NCI-H2196 treated with DMSO at 0.1 percent for 48 hours (cell line): ENCODE measurements at regions not wholly inside any gene's neighbourhood (a gene's known extent, or its start where the extent isn't known, plus 50 kb on each side); places are given as distances from the start of the nearest gene placed in this dataset.

Experiments
- DNase-seq: peaks from one replicate; lab custom pipeline; 2025; ENCODE audit not compliant: unreplicated experiment; lab: John Stamatoyannopoulos, UW

- no peak for DNase-seq
Observed at GRCh38 chr2:37836270-37836669, 88.8 kb upstream of the RMDN2 start.

- DNase-seq, result no peak
Observed at GRCh38 chr2:37836711-37837110, 88.4 kb upstream of the RMDN2 start.

GRCh38 chr2:37837628-37838328 lies 87.3 kb upstream of the RMDN2 start:
- no peak for DNase-seq

- no peak for DNase-seq
Observed at GRCh38 chr2:37838541-37839167, 86.4 kb upstream of the RMDN2 start.

GRCh38 chr2:37839991-37840390 lies 85.1 kb upstream of the RMDN2 start:
- no peak for DNase-seq

GRCh38 chr2:37842732-37843440 lies 82.2 kb upstream of the RMDN2 start:
- no peak for DNase-seq

GRCh38 chr2:37843556-37843955 lies 81.5 kb upstream of the RMDN2 start:
- DNase-seq, result no peak

- DNase-seq, result no peak
Observed at GRCh38 chr2:37846207-37846606, 78.9 kb upstream of the RMDN2 start.

GRCh38 chr2:37847792-37848191 lies 77.3 kb upstream of the RMDN2 start:
- no peak for DNase-seq

- no peak for DNase-seq
Observed at GRCh38 chr2:37848451-37848850, 76.6 kb upstream of the RMDN2 start.

GRCh38 chr2:37849911-37850310 lies 75.2 kb upstream of the RMDN2 start:
- DNase-seq, result no peak

- no peak for DNase-seq
Observed at GRCh38 chr2:37851428-37851827, 73.7 kb upstream of the RMDN2 start.

- no peak for DNase-seq
Observed at GRCh38 chr2:37851828-37852584, 73.1 kb upstream of the RMDN2 start.

GRCh38 chr2:37852585-37853014 lies 72.5 kb upstream of the RMDN2 start:
- DNase-seq, result no peak

- DNase-seq, result no peak
Observed at GRCh38 chr2:37854676-37855282, 70.3 kb upstream of the RMDN2 start.

- no peak for DNase-seq
Observed at GRCh38 chr2:37855283-37856041, 69.6 kb upstream of the RMDN2 start.

GRCh38 chr2:37856101-37856751 lies 68.9 kb upstream of the RMDN2 start:
- DNase-seq, result no peak

- DNase-seq, result no peak
Observed at GRCh38 chr2:37857575-37858399, 67.3 kb upstream of the RMDN2 start.

GRCh38 chr2:37858400-37858711 lies 66.7 kb upstream of the RMDN2 start:
- DNase-seq, result no peak
